Right kidney (tissue), 1 donor: ENCODE measurements at regions not wholly inside any gene's neighbourhood (a gene's known extent, or its start where the extent isn't known, plus 50 kb on each side); places are given as distances from the start of the nearest gene placed in this dataset.

ENCODE experiments used
- DNase-seq: peaks from one replicate; pipeline ENCODE4 v3.0.0-alpha.2; 2016

- DNase-seq: no peak
These were observed 350.1 kb downstream of the CHRM3 start for GRCh38 chr1:239736479-239736878.

- DNase-seq: no peak
These were observed 352.3 kb upstream of the FMN2 start for GRCh38 chr1:239739375-239739774.

- no peak for DNase-seq
These were observed 351.8 kb upstream of the FMN2 start for GRCh38 chr1:239739919-239740318.

GRCh38 chr1:239742416-239743109 lies 349.1 kb upstream of the FMN2 start:
- DNase-seq: no peak

GRCh38 chr1:239744851-239745250 lies 346.8 kb upstream of the FMN2 start:
- DNase-seq: no peak

- no peak for DNase-seq
These were observed 336.4 kb upstream of the FMN2 start for GRCh38 chr1:239755107-239755912.

- no peak for DNase-seq
These were observed 334.0 kb upstream of the FMN2 start for GRCh38 chr1:239757716-239758115.

- DNase-seq: no peak
These were observed 332.9 kb upstream of the FMN2 start for GRCh38 chr1:239758756-239759155.

GRCh38 chr1:239761509-239761908 lies 330.2 kb upstream of the FMN2 start:
- no peak for DNase-seq

- no peak for DNase-seq
These were observed 327.8 kb upstream of the FMN2 start for GRCh38 chr1:239763850-239764249.

- no peak for DNase-seq
These were observed 327.1 kb upstream of the FMN2 start for GRCh38 chr1:239764546-239764945.

- no peak for DNase-seq
These were observed 326.5 kb upstream of the FMN2 start for GRCh38 chr1:239765163-239765562.

GRCh38 chr1:239771550-239771949 lies 320.1 kb upstream of the FMN2 start:
- no peak for DNase-seq

GRCh38 chr1:239772446-239772845 lies 319.2 kb upstream of the FMN2 start:
- DNase-seq: no peak

- DNase-seq: no peak
These were observed 316.2 kb upstream of the FMN2 start for GRCh38 chr1:239775466-239775865.

GRCh38 chr1:239778208-239778813 lies 313.4 kb upstream of the FMN2 start:
- DNase-seq: no peak

- no peak for DNase-seq
These were observed 311.7 kb upstream of the FMN2 start for GRCh38 chr1:239779962-239780361.

- DNase-seq: no peak
These were observed 306.8 kb upstream of the FMN2 start for GRCh38 chr1:239784896-239785295.

GRCh38 chr1:239785576-239785975 lies 306.1 kb upstream of the FMN2 start:
- no peak for DNase-seq

- no peak for DNase-seq
These were observed 305.2 kb upstream of the FMN2 start for GRCh38 chr1:239786464-239786863.

- DNase-seq: no peak
These were observed 299.5 kb upstream of the FMN2 start for GRCh38 chr1:239792157-239792556.

- no peak for DNase-seq
These were observed 296.4 kb upstream of the FMN2 start for GRCh38 chr1:239795304-239795703.

GRCh38 chr1:239799617-239800016 lies 292.1 kb upstream of the FMN2 start:
- DNase-seq: no peak

GRCh38 chr1:239800861-239801260 lies 290.8 kb upstream of the FMN2 start:
- no peak for DNase-seq
